Loucy (cell line): ENCODE measurements at regions not wholly inside any gene's neighbourhood (a gene's known extent, or its start where the extent isn't known, plus 50 kb on each side); places are given as distances from the start of the nearest gene placed in this dataset.

ENCODE experiments used
- CTCF ChIP-seq: fragments of 200-600 bp; sonication (generic); conservative IDR thresholded peaks from 2 replicates; pipeline ENCODE4 v1.5.1; 2014; ENCODE audit warnings: mild to moderate bottlenecking, antibody characterized with exemption, low read length
- EZH2phosphoT487 ChIP-seq: fragments of 200-600 bp; IDR thresholded peaks from 2 replicates; pipeline ENCODE4 v1.6.1; 2018; ENCODE audit warnings: antibody characterized with exemption, mild to moderate bottlenecking, moderate library complexity, borderline replicate concordance

- TF ChIP-seq CTCF (no peak), EZH2phosphoT487 (no peak)
Observed at GRCh38 chr16:16910666-16911065, 531.7 kb downstream of the NPIPA7 start.
